Lower leg skin (tissue), 4 donors: ENCODE measurements at regions not wholly inside any gene's neighbourhood (a gene's known extent, or its start where the extent isn't known, plus 50 kb on each side); places are given as distances from the start of the nearest gene placed in this dataset.

ENCODE experiments used
- DNase-seq, 2 donors: peaks; one replicate each; pipeline ENCODE4 v3.0.0-alpha.2; 2019; ENCODE audit warnings: low spot score in 2 of 2
- H3K4me3 ChIP-seq: fragments of 200-600 bp; sonication (generic); 2 replicates; pipeline ENCODE4 v1.5.1; 2017; ENCODE audit warnings: mild to moderate bottlenecking, low read depth; ENCODE audit not compliant: poor library complexity, severe bottlenecking
- CTCF ChIP-seq, 3 donors: fragments of 450-650 bp; IDR thresholded peaks; one replicate each; pipeline ENCODE4 v1.5.1; 2016; ENCODE audit warnings: antibody characterized with exemption in 3 of 3, mild to moderate bottlenecking in 3 of 3, moderate library complexity in 2 of 3
- POLR2A ChIP-seq, 2 donors: fragments of 450-650 bp; IDR thresholded peaks; one replicate each; pipeline ENCODE4 v1.6.1; 2016 to 2017; ENCODE audit warnings: antibody characterized with exemption in 2 of 2, mild to moderate bottlenecking in 1 of 2, moderate library complexity in 1 of 2
- WGBS, 2 donors: methylation state at CpG; one replicate each; pipeline ENCODE4 v1.1.5; 2018; 5-methylcytosine and 5-hydroxymethylcytosine counted together
- intact Hi-C: fragments of 100-400 bp; cut with DNase I; formaldehyde crosslinking; loops from one replicate; pipeline ENCODE4 v1.15.0; 2023; ENCODE audit warnings: low total_unique reads

GRCh38 chr18:6650747-6651146 is 78.8 kb upstream of the ARHGAP28 start:
- no peak for TF ChIP-seq CTCF (IDR thresholded peaks at IDR 0.05)
- no peak for TF ChIP-seq POLR2A (IDR thresholded peaks at IDR 0.05)
- intact Hi-C loops, result no loop called here

GRCh38 chr18:6652098-6652497 is 77.4 kb upstream of the ARHGAP28 start:
- TF ChIP-seq CTCF (IDR thresholded peaks at IDR 0.05), result no peak
- no peak for TF ChIP-seq POLR2A (IDR thresholded peaks at IDR 0.05)
- no peak overlapping the region for H3K4me3 ChIP-seq
- DNase-seq, result no peak
- intact Hi-C loops, result no loop called here

More at GRCh38 chr18:6650747-6651146, 78.8 kb upstream of the ARHGAP28 start:
- H3K4me3 ChIP-seq, result no peak overlapping the region
- WGBS, 2 donors, result 83 to 88% methylated on average over 6 of the region's 6 CpGs
- no peak for DNase-seq

GRCh38 chr18:6653880-6654279 is 75.6 kb upstream of the ARHGAP28 start:
- 59 to 64% methylated on average over 2 of the region's 2 CpGs for WGBS, 2 donors
- no peak overlapping the region for H3K4me3 ChIP-seq
- intact Hi-C loops, result no loop called here
- no peak for DNase-seq
- no peak for TF ChIP-seq POLR2A (IDR thresholded peaks at IDR 0.05)

GRCh38 chr18:6659963-6660725 is 69.4 kb upstream of the ARHGAP28 start:
- TF ChIP-seq CTCF (IDR thresholded peaks at IDR 0.05) (no peak), POLR2A (IDR thresholded peaks at IDR 0.05) (no peak)
- H3K4me3 ChIP-seq, result no peak overlapping the region
- intact Hi-C loops, result no loop called here
- 74 to 77% methylated on average over 7 of the region's 7 CpGs for WGBS, 2 donors
- no peak for DNase-seq

- 27 to 30% methylated on average over 4 of the region's 4 CpGs for WGBS, 2 donors
- intact Hi-C loops, result no loop called here
- H3K4me3 ChIP-seq, result no peak overlapping the region
- no peak for DNase-seq
- TF ChIP-seq POLR2A (IDR thresholded peaks at IDR 0.05) (no peak), CTCF (IDR thresholded peaks at IDR 0.05) (no peak)
Observed at GRCh38 chr18:6661692-6662415, 67.7 kb upstream of the ARHGAP28 start.

- TF ChIP-seq POLR2A (IDR thresholded peaks at IDR 0.05) (no peak), CTCF (IDR thresholded peaks at IDR 0.05) (no peak)
- intact Hi-C loops, result no loop called here
- no peak overlapping the region for H3K4me3 ChIP-seq
- no peak for DNase-seq
- WGBS, 2 donors, result 49 to 57% methylated on average over 3 of the region's 3 CpGs
Observed at GRCh38 chr18:6666012-6666685, 63.4 kb upstream of the ARHGAP28 start.
